Chondrocyte (in vitro differentiated cells): ENCODE measurements at regions not wholly inside any gene's neighbourhood (a gene's known extent, or its start where the extent isn't known, plus 50 kb on each side); places are given as distances from the start of the nearest gene placed in this dataset.

Source experiments
- DNase-seq: peaks from one replicate; pipeline ENCODE4 v3.0.0; 2021; ENCODE audit warnings: mixed read lengths, low spot score
- H3K27ac Mint-ChIP-seq: one replicate; pipeline ENCODE4 v1.8.0; 2021; ENCODE audit warnings: mild to moderate bottlenecking, moderate library complexity, mixed read lengths; ENCODE audit not compliant: unreplicated experiment
- H3K27me3 Mint-ChIP-seq: 2 replicates; pipeline ENCODE4 v1.8.0; 2021; ENCODE audit warnings: low read depth, mixed read lengths
- H3K36me3 Mint-ChIP-seq: 2 replicates; pipeline ENCODE4 v1.8.0; 2021; ENCODE audit warnings: low read depth, mixed read lengths
- H3K4me1 Mint-ChIP-seq: 2 replicates; pipeline ENCODE4 v1.8.0; 2021; ENCODE audit warnings: low read depth, mild to moderate bottlenecking, mixed read lengths
- H3K4me3 Mint-ChIP-seq: one replicate; pipeline ENCODE4 v1.8.0; 2021; ENCODE audit warnings: mild to moderate bottlenecking, moderate library complexity, mixed read lengths; ENCODE audit not compliant: unreplicated experiment
- H3K9me3 Mint-ChIP-seq: 2 replicates; pipeline ENCODE4 v1.8.0; 2021; ENCODE audit warnings: low read depth, mixed read lengths
- CTCF ChIP-seq: fragments of 200-600 bp; sonication (generic); IDR thresholded peaks from 2 replicates; pipeline ENCODE4 v1.5.0; 2021; ENCODE audit warnings: antibody characterized with exemption, mild to moderate bottlenecking, moderate library complexity

GRCh38 chr17:79511471-79511870 is 99.4 kb downstream of the RBFOX3 start:
- no peak for DNase-seq
- Mint-ChIP-seq H3K36me3 (no peaks in the 10 kb centered on the region), H3K27ac (no peak overlapping the region), H3K9me3 (no peaks in the 10 kb centered on the region), H3K4me3 (no peak overlapping the region), H3K4me1 (no peaks in the 10 kb centered on the region), H3K27me3 (peaks cover 13% of the 10 kb centered on the region)
- TF ChIP-seq CTCF = no peak

GRCh38 chr17:79510071-79510470 is 100.8 kb downstream of the RBFOX3 start:
- Mint-ChIP-seq H3K4me3 (no peak overlapping the region), H3K4me1 (no peaks in the 10 kb centered on the region), H3K36me3 (no peaks in the 10 kb centered on the region), H3K27me3 (peaks cover 13% of the 10 kb centered on the region), H3K9me3 (no peaks in the 10 kb centered on the region), H3K27ac (no peak overlapping the region)
- no peak for TF ChIP-seq CTCF
- no peak for DNase-seq

GRCh38 chr17:79509490-79509889 is 101.4 kb downstream of the RBFOX3 start:
- Mint-ChIP-seq H3K27me3 (peaks cover 18% of the 10 kb centered on the region), H3K4me3 (no peak overlapping the region), H3K27ac (no peak overlapping the region), H3K9me3 (no peaks in the 10 kb centered on the region), H3K36me3 (no peaks in the 10 kb centered on the region), H3K4me1 (no peaks in the 10 kb centered on the region)
- DNase-seq = no peak
- TF ChIP-seq CTCF = no peak

GRCh38 chr17:79509008-79509407 is 101.8 kb downstream of the RBFOX3 start:
- Mint-ChIP-seq H3K27me3 (peaks cover 21% of the 10 kb centered on the region), H3K36me3 (no peaks in the 10 kb centered on the region), H3K9me3 (no peaks in the 10 kb centered on the region), H3K4me3 (no peak overlapping the region), H3K4me1 (no peaks in the 10 kb centered on the region), H3K27ac (no peak overlapping the region)
- DNase-seq = no peak
- no peak for TF ChIP-seq CTCF

- no peak for DNase-seq
- H3K4me1 Mint-ChIP-seq = no peaks in the 10 kb centered on the region
- no peak overlapping the region for H3K27ac Mint-ChIP-seq
- H3K36me3 Mint-ChIP-seq = no peaks in the 10 kb centered on the region
- H3K4me3 Mint-ChIP-seq = no peak overlapping the region
- no peak for TF ChIP-seq CTCF
- peaks cover 24% of the 10 kb centered on the region for H3K27me3 Mint-ChIP-seq
- H3K9me3 Mint-ChIP-seq = no peaks in the 10 kb centered on the region
Measured at GRCh38 chr17:79508291-79508716, 102.5 kb downstream of the RBFOX3 start.
